ENCODE measurements at regions not wholly inside any gene's neighbourhood (a gene's known extent, or its start where the extent isn't known, plus 50 kb on each side); places are given as distances from the start of the nearest gene placed in this dataset.

DNA sequence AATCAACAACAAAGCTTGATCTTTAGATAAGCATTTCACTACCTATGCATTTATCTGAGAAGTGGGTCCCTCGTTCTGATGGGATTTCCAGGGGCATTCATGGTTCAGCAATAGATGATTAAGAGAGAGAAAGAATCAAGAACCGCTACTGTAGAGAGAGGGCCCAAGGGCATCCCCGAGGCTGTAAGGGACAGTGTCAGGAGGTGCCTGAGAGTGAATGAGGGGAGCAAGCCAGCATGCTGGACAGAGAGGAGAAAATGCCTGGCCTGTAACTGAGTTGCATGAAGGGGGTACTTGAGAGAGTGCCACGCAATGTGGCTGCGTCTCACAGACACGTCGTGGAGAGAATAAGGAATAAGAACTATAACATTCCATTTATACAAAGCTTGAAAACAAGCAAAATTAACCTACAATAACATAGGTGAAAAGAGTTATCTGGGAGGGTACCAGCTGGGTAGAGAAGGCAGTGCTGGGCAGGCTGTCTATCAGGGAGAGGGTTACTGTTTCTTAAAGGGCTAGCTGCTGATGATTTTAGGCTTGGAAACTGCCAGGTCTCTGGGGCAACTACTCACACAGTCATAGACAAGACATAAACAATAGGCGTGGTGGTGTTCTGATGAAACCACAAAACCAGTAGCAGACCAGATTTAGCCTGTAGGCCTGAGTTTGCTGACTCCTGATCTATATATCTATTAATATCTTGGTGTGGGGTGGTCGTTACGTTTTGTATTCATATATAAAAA lies 374.6 kb upstream of the CFAP20DC start:
- H3K27me3 ChIP-seq = no peaks in the 10 kb centered on the region
- TF ChIP-seq POLR2A (IDR thresholded peaks at IDR 0.05) = no peak
- no peak for TF ChIP-seq POLR2AphosphoS5 (IDR thresholded peaks at IDR 0.05)
- no peak for TF ChIP-seq EP300 (IDR thresholded peaks at IDR 0.05)
- TF ChIP-seq, protein P1, sequence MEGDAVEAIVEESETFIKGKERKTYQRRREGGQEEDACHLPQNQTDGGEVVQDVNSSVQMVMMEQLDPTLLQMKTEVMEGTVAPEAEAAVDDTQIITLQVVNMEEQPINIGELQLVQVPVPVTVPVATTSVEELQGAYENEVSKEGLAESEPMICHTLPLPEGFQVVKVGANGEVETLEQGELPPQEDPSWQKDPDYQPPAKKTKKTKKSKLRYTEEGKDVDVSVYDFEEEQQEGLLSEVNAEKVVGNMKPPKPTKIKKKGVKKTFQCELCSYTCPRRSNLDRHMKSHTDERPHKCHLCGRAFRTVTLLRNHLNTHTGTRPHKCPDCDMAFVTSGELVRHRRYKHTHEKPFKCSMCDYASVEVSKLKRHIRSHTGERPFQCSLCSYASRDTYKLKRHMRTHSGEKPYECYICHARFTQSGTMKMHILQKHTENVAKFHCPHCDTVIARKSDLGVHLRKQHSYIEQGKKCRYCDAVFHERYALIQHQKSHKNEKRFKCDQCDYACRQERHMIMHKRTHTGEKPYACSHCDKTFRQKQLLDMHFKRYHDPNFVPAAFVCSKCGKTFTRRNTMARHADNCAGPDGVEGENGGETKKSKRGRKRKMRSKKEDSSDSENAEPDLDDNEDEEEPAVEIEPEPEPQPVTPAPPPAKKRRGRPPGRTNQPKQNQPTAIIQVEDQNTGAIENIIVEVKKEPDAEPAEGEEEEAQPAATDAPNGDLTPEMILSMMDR (IDR thresholded peaks at IDR 0.05) = no peak
- 62% methylated on average over 10 of the region's 10 CpGs for WGBS
- DNase-seq (ENCODE audit: low spot score in 2 of 2) = no peak
- no peaks in the 10 kb centered on the region for H3K36me3 ChIP-seq
- no peaks in the 10 kb centered on the region for H3K9me3 ChIP-seq
- H3K4me1 ChIP-seq = peaks cover 6% of the 10 kb centered on the region
- no peak overlapping the region for H3K4me3 ChIP-seq
- H3K27ac ChIP-seq = no peak overlapping the region

DNA sequence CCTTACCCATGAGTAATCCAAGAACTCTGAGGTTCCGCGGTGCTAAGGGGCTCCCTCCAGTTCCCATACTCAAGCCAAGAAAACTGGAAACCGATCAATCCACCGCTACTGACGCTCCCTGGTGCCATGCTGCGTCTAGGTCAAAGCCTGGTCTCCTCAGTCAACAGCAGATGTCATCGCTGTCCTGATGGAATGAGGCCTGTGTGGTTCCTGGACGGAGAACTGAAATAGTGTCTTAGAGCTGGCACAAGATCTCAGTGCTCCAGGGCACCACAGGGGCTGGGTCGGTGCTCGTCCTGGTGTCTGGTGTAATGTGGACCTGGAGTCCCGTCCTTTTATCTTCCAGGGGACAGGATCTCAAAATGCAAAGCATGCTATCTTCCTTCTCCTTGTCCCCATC lies 373.9 kb upstream of the CFAP20DC start:
- no peak overlapping the region for H3K27ac ChIP-seq
- no peaks in the 10 kb centered on the region for H3K9me3 ChIP-seq
- TF ChIP-seq, protein P1 (IDR thresholded peaks at IDR 0.05) = no peak
- no peak for TF ChIP-seq EP300 (IDR thresholded peaks at IDR 0.05)
- TF ChIP-seq POLR2A (IDR thresholded peaks at IDR 0.05) = no peak
- TF ChIP-seq POLR2AphosphoS5 (IDR thresholded peaks at IDR 0.05) = no peak
- H3K4me1 ChIP-seq = peaks cover 6% of the 10 kb centered on the region
- 66% methylated on average over 11 of the region's 11 CpGs for WGBS
- H3K27me3 ChIP-seq = no peaks in the 10 kb centered on the region
- H3K4me3 ChIP-seq = no peak overlapping the region
- no peaks in the 10 kb centered on the region for H3K36me3 ChIP-seq
- no peak for DNase-seq (ENCODE audit: low spot score in 2 of 2)

DNA sequence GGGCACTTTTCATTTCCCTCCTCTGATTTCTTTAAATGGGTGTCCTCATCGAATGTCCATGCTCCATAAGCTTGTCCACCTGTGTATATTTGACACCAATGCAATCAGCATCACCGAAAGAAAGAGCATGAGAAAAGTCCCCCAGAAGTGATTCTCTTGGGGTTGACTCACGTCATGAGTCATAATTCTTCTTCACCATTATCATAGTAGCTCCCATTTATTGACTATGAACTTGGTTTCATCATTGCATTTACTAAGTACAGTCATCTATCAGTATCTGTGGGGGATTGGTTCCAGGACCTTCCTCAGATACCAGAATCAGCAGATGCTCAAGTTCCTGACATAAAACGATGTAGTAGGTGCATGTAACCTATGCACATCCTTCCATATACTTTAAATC lies 372.5 kb upstream of the CFAP20DC start:
- Histone ChIP-seq H3K27ac (no peak overlapping the region), H3K9me3 (no peaks in the 10 kb centered on the region), H3K36me3 (no peaks in the 10 kb centered on the region), H3K27me3 (no peaks in the 10 kb centered on the region), H3K4me3 (no peak overlapping the region), H3K4me1 (peaks cover 6% of the 10 kb centered on the region)
- DNase-seq (ENCODE audit: low spot score in 2 of 2) = no peak
- no peak for TF ChIP-seq POLR2AphosphoS5 (IDR thresholded peaks at IDR 0.05)
- TF ChIP-seq, protein P1 (IDR thresholded peaks at IDR 0.05) = no peak
- no peak for TF ChIP-seq POLR2A (IDR thresholded peaks at IDR 0.05)
- TF ChIP-seq EP300 (IDR thresholded peaks at IDR 0.05) = no peak
- 81% methylated on average over 4 of the region's 4 CpGs for WGBS

DNA sequence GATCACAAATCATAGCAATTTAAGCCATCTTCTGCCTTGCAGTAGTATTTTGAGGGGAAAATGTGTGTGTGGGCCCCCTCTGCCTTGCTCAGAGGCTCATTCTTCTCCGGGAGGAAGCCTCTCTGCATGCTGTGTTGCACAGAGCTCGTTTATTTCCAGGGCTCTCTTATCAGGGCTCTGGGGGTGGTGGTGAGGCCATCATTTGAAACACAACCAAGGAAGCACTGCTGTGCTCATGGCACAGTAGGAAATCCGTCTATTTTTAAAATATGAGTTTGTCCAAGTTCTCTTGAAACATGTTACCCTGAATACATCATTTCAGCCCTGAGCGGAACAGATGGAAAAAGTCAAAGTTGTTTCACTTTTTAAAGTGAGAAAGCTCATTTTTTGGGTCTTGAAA lies 369.0 kb upstream of the CFAP20DC start:
- Histone ChIP-seq H3K36me3 (no peaks in the 10 kb centered on the region), H3K9me3 (no peaks in the 10 kb centered on the region), H3K27me3 (no peaks in the 10 kb centered on the region), H3K27ac (no peak overlapping the region), H3K4me1 (no peaks in the 10 kb centered on the region), H3K4me3 (no peak overlapping the region)
- no peak for TF ChIP-seq POLR2AphosphoS5 (IDR thresholded peaks at IDR 0.05)
- no peak for TF ChIP-seq POLR2A (IDR thresholded peaks at IDR 0.05)
- TF ChIP-seq, protein P1 (IDR thresholded peaks at IDR 0.05) = no peak
- no peak for TF ChIP-seq EP300 (IDR thresholded peaks at IDR 0.05)
- no peak for DNase-seq (ENCODE audit: low spot score in 2 of 2)
- 48% methylated on average over 4 of the region's 4 CpGs for WGBS

DNA sequence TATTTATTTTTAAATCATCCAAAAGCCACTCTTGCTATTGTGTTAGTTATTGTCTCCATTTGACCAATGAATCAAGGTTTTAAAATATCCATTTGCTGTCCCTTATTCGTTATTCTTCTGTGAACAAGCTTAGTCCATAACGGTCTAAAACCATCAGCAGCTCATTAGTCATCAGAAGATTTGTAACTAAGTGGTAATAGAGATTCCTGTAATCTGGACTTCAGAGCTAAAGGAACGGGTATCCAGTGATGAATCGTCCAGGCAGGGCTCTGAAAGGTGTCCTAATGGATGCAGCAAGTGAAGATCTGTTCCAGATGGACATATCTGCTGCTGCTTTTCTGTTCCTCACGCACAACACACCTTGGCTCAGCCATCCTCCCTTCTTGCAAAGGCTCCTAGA lies 362.7 kb upstream of the CFAP20DC start:
- WGBS = 75% methylated on average over 5 of the region's 5 CpGs
- Histone ChIP-seq H3K27me3 (no peaks in the 10 kb centered on the region), H3K4me1 (no peaks in the 10 kb centered on the region), H3K9me3 (no peaks in the 10 kb centered on the region), H3K27ac (no peak overlapping the region), H3K4me3 (no peak overlapping the region), H3K36me3 (no peaks in the 10 kb centered on the region)
- DNase-seq (ENCODE audit: low spot score in 2 of 2) = no peak
- no peak for TF ChIP-seq POLR2AphosphoS5 (IDR thresholded peaks at IDR 0.05)
- TF ChIP-seq EP300 (IDR thresholded peaks at IDR 0.05) = no peak
